H1 (cell line): ENCODE measurements at regions not wholly inside any gene's neighbourhood (a gene's known extent, or its start where the extent isn't known, plus 50 kb on each side); places are given as distances from the start of the nearest gene placed in this dataset.
"Not testable (repeated sequence)": the region's sequence is repeated elsewhere in the genome, so short reads cannot be mapped to it uniquely, and the experiment has no call there.

Experiments
- CTCF ChIA-PET: fragments of 300-600 bp; sonication (Branson Sonifier 250); formaldehyde crosslinking; loops from one replicate; lab custom pipeline; 2021; ENCODE audit not compliant: partially characterized antibody; lab: Charles Lee
- POLR2A ChIA-PET: fragments of 300-600 bp; sonication (Branson Sonifier 250); formaldehyde crosslinking; loops from one replicate; lab custom pipeline; 2021; ENCODE audit warnings: inconsistent platforms; ENCODE audit not compliant: partially characterized antibody; lab: Charles Lee
- DNase-seq, 2 experiments: peaks; one replicate each; pipeline versions ENCODE4 v3.0.0 to v3.0.0-alpha.2; 2010 to 2022; ENCODE audit warnings: low spot score in 2 of 2, low read depth in 1 of 2, mixed read lengths in 1 of 2
- FAIRE-seq: peaks from 2 replicates; lab custom pipeline; 2011; peaks lifted over from hg19 to GRCh38; lab: Jason Lieb, UNC
- H2AFZ ChIP-seq: 2 replicates; pipeline ENCODE4 v1.8.1; 2012; ENCODE audit warnings: low read length, inconsistent platforms
- H2AK5ac ChIP-seq: 2 replicates; pipeline ENCODE4 v1.6.1; 2013; ENCODE audit warnings: low read depth, low read length
- H2BK120ac ChIP-seq: replicated peaks from 2 replicates; pipeline ENCODE3; 2013; ENCODE audit warnings: low read depth, low read length, inconsistent platforms
- H2BK12ac ChIP-seq: 2 replicates; pipeline ENCODE4 v1.6.1; 2013; ENCODE audit warnings: low read depth, low read length
- H2BK15ac ChIP-seq: 2 replicates; pipeline ENCODE4 v1.6.1; 2013; ENCODE audit warnings: low read length
- H2BK20ac ChIP-seq: 2 replicates; pipeline ENCODE4 v1.6.1; 2013; ENCODE audit warnings: low read length
- H2BK5ac ChIP-seq: 2 replicates; pipeline ENCODE4 v1.6.1; 2013; ENCODE audit warnings: low read depth, low read length
- H3K14ac ChIP-seq: 2 replicates; pipeline ENCODE4 v1.6.1; 2013; ENCODE audit warnings: inconsistent platforms; ENCODE audit not compliant: insufficient read length
- H3K18ac ChIP-seq: 2 replicates; pipeline ENCODE4 v1.6.1; 2013; ENCODE audit warnings: low read length; ENCODE audit errors: extremely low read depth
- H3K23ac ChIP-seq: 2 replicates; pipeline ENCODE4 v1.6.1; 2013; ENCODE audit warnings: inconsistent platforms; ENCODE audit not compliant: insufficient read length
- H3K23me2 ChIP-seq: 2 replicates; pipeline ENCODE4 v1.6.1; 2013; ENCODE audit warnings: low read depth, low read length
- H3K27ac ChIP-seq: 2 replicates; pipeline ENCODE4 v1.6.1; 2011; ENCODE audit warnings: low read depth, low read length, inconsistent platforms
- H3K27me3 ChIP-seq, 4 experiments: replicated peaks in 1 of 4; 1 replicate in 1 of 4; 2 replicates in 3 of 4; pipeline versions ENCODE4 v1.6.1 to v1.8.1; 2011 to 2013; ENCODE audit warnings: low read length in 3 of 4, mild to moderate bottlenecking in 3 of 4, inconsistent platforms in 2 of 4, mixed read lengths in 2 of 4, moderate library complexity in 1 of 4; ENCODE audit not compliant: control insufficient read depth in 3 of 4, insufficient read depth in 3 of 4; ENCODE audit errors: extremely low read depth in 1 of 4
- H3K36me3 ChIP-seq, 4 experiments: 2 replicates each; pipeline versions ENCODE4 v1.6.1 to v1.8.1; 2011 to 2013; ENCODE audit warnings: mild to moderate bottlenecking in 4 of 4, low read length in 3 of 4, moderate library complexity in 2 of 4, control low read depth in 1 of 4, inconsistent platforms in 1 of 4; ENCODE audit not compliant: insufficient read depth in 4 of 4, control insufficient read depth in 2 of 4
- H3K4ac ChIP-seq: replicated peaks from 2 replicates; pipeline ENCODE3; 2013; ENCODE audit warnings: low read length, low read depth, mixed read lengths, inconsistent platforms; ENCODE audit not compliant: insufficient read length
- H3K4me1 ChIP-seq, 4 experiments: replicated peaks in 1 of 4; 1 replicate in 1 of 4; 2 replicates in 3 of 4; pipeline versions ENCODE4 v1.6.1 to v1.8.1; 2011 to 2013; ENCODE audit warnings: low read length in 3 of 4, inconsistent platforms in 2 of 4, mixed read lengths in 1 of 4; ENCODE audit not compliant: insufficient read depth in 4 of 4, control insufficient read depth in 3 of 4
- H3K4me2 ChIP-seq, 2 experiments: 2 replicates each; pipeline versions ENCODE4 v1.6.1 to v1.8.1; 2011 to 2013; ENCODE audit warnings: low read depth in 2 of 2, low read length in 2 of 2, control low read depth in 1 of 2, inconsistent platforms in 1 of 2, mild to moderate bottlenecking in 1 of 2; ENCODE audit not compliant: insufficient read depth in 1 of 2
- H3K4me3 ChIP-seq, 4 experiments: fragments of 200-600, 300-600 bp in 1 of 4; sonication (generic), shearing (Covaris generic), sonication (Bioruptor Twin) in 1 of 4; 2 replicates each; pipeline versions ENCODE4 v1.5.1 to v1.8.1; 2011 to 2016; ENCODE audit warnings: low read length in 4 of 4, low read depth in 3 of 4, control low read depth in 2 of 4, inconsistent platforms in 2 of 4, mild to moderate bottlenecking in 2 of 4, mixed read lengths in 1 of 4, moderate library complexity in 1 of 4; ENCODE audit not compliant: insufficient read depth in 2 of 4; ENCODE audit errors: extremely low read depth in 1 of 4
- H3K56ac ChIP-seq: replicated peaks from 2 replicates; pipeline ENCODE3; 2013; ENCODE audit warnings: low read depth, mild to moderate bottlenecking, mixed read lengths, low read length, inconsistent platforms; ENCODE audit not compliant: insufficient read length
- H3K79me1 ChIP-seq: 2 replicates; pipeline ENCODE4 v1.6.1; 2013; ENCODE audit warnings: low read depth, low read length, control low read depth
- H3K79me2 ChIP-seq, 2 experiments: 2 replicates each; pipeline versions ENCODE4 v1.6.1 to v1.8.1; 2012 to 2013; ENCODE audit warnings: low read length in 2 of 2, mild to moderate bottlenecking in 2 of 2, inconsistent platforms in 1 of 2; ENCODE audit not compliant: insufficient read depth in 2 of 2, control insufficient read depth in 1 of 2
- H3K9ac ChIP-seq, 4 experiments: replicated peaks in 1 of 4; 1 replicate in 1 of 4; 2 replicates in 3 of 4; pipeline versions ENCODE4 v1.6.1 to v1.8.1; 2011 to 2013; ENCODE audit warnings: low read depth in 3 of 4, low read length in 3 of 4, control low read depth in 2 of 4, mild to moderate bottlenecking in 2 of 4, moderate library complexity in 2 of 4, inconsistent platforms in 1 of 4; ENCODE audit errors: extremely low read depth in 1 of 4
- H3K9me3 ChIP-seq, 2 experiments: 2 replicates each; pipeline versions ENCODE4 v1.6.1 to v1.8.1; 2012 to 2013; ENCODE audit warnings: mild to moderate bottlenecking in 2 of 2, moderate library complexity in 2 of 2, control low read depth in 1 of 2, inconsistent platforms in 1 of 2, low read depth in 1 of 2, low read length in 1 of 2, mixed read lengths in 1 of 2; ENCODE audit not compliant: insufficient read depth in 2 of 2
- H4K20me1 ChIP-seq, 2 experiments: replicated peaks in 1 of 2; 2 replicates each; pipeline versions ENCODE3 to v1.8.1; 2011 to 2013; ENCODE audit warnings: inconsistent platforms in 2 of 2, low read length in 2 of 2, mild to moderate bottlenecking in 1 of 2; ENCODE audit not compliant: insufficient read depth in 2 of 2, control insufficient read depth in 1 of 2
- H4K5ac ChIP-seq: 2 replicates; pipeline ENCODE4 v1.6.1; 2013; ENCODE audit warnings: low read length, low read depth, mixed read lengths, inconsistent platforms; ENCODE audit not compliant: insufficient read length
- H4K8ac ChIP-seq: 2 replicates; pipeline ENCODE4 v1.8.0; 2013; ENCODE audit warnings: mild to moderate bottlenecking, moderate library complexity, low read length, inconsistent platforms; ENCODE audit not compliant: insufficient read depth; ENCODE audit errors: extremely low read depth
- H4K91ac ChIP-seq: replicated peaks from 2 replicates; pipeline ENCODE3; 2013; ENCODE audit warnings: low read length, mixed read lengths, inconsistent platforms; ENCODE audit not compliant: insufficient read length
- CHD2 ChIP-seq: IDR thresholded peaks from 2 replicates; pipeline ENCODE4 v1.6.1; 2012; ENCODE audit warnings: low read length, improper control_type of control experiment
- CREB1 ChIP-seq: IDR thresholded peaks from 2 replicates; pipeline ENCODE4 v1.6.1; 2012; ENCODE audit warnings: inconsistent platforms
- EZH2 ChIP-seq: fragments of 200-600 bp; sonication (generic); IDR thresholded peaks from 2 replicates; pipeline ENCODE4 v1.7.1; 2012; ENCODE audit warnings: low read depth, mild to moderate bottlenecking, moderate library complexity, low read length, inconsistent platforms; ENCODE audit not compliant: severe bottlenecking
- GABPA ChIP-seq: IDR thresholded peaks from 2 replicates; pipeline ENCODE4 v1.6.1; 2011; ENCODE audit warnings: mild to moderate bottlenecking, low read length, moderate library complexity, borderline replicate concordance; ENCODE audit not compliant: insufficient read depth
- GTF2F1 ChIP-seq: IDR thresholded peaks from 2 replicates; pipeline ENCODE4 v1.6.1; 2012; ENCODE audit warnings: low read depth, low read length, improper control_type of control experiment, borderline replicate concordance
- WGBS, 2 experiments: shearing (Covaris generic) in 1 of 2; methylation state at CpG; one replicate each; pipeline versions ENCODE4 v1.1.6 to v1.1.7; 2013 to 2015; ENCODE audit warnings: low lambda C conversion rate in 2 of 2, mixed read lengths in 2 of 2, inconsistent platforms in 1 of 2, low coverage in 1 of 2, missing lambda C conversion rate in 1 of 2; ENCODE audit not compliant: insufficient replicate concordance in 2 of 2, insufficient coverage in 1 of 2, insufficient read length in 1 of 2; ENCODE audit errors: extremely low coverage in 1 of 2, missing lambda C conversion rate in 1 of 2; 5-methylcytosine and 5-hydroxymethylcytosine counted together

- TF ChIP-seq GTF2F1 (no peak), EZH2 (no peak), CHD2 (no peak), CREB1 (no peak), GABPA (no peak)
Measured at GRCh38 chr2:8249769-8250168, 432.1 kb upstream of the ID2 start (continued).

- H3K23ac ChIP-seq, H4K20me1 ChIP-seq, H2BK20ac ChIP-seq, H4K8ac ChIP-seq, H2BK15ac ChIP-seq, H2AFZ ChIP-seq, H3K56ac ChIP-seq, H2BK12ac ChIP-seq, H3K4me3 ChIP-seq, H2BK120ac ChIP-seq, H4K5ac ChIP-seq, H3K9ac ChIP-seq, FAIRE-seq, H2AK5ac ChIP-seq, H4K91ac ChIP-seq, DNase-seq, H3K4ac ChIP-seq, H3K14ac ChIP-seq, H3K18ac ChIP-seq, H2BK5ac ChIP-seq, H3K23me2 ChIP-seq, H3K27ac ChIP-seq, H3K36me3 ChIP-seq, H3K4me2 ChIP-seq, H3K79me1 ChIP-seq, H3K27me3 ChIP-seq, H3K79me2 ChIP-seq: not testable (repeated sequence)
- POLR2A ChIA-PET: interaction anchor here (0.6 kb wide), 1 partner anchor 42 kb away, joined by 3 read pairs; no protein-coding TSS in a partner anchor
- peaks cover 2 to 11% (median 6%) of the 10 kb centered on the region in 4 experiments; a peak in 6 of 7 replicates for H3K4me1 ChIP-seq
- WGBS, 2 experiments: 90% methylated on average over 2 of the region's 2 CpGs; no CpG with 5 or more reads in 1 of the 2 experiments
- CTCF ChIA-PET: interaction anchor here (0.6 to 1.4 kb wide), 2 partner anchors 9 to 11 kb away, joined by 3 to 4 read pairs; no protein-coding TSS in a partner anchor
- peaks cover 7 to 20% of the 10 kb centered on the region in 2 experiments for H3K9me3 ChIP-seq
Measured at GRCh38 chr2:8250290-8250689, 431.6 kb upstream of the ID2 start.
